Omental fat pad (tissue), 3 donors: ENCODE measurements at regions not wholly inside any gene's neighbourhood (a gene's known extent, or its start where the extent isn't known, plus 50 kb on each side); places are given as distances from the start of the nearest gene placed in this dataset.

Experiments
- ATAC-seq: fragments of 150-250 bp; one replicate; pipeline ENCODE4 v1.9.1; 2016; ENCODE audit warnings: mild to moderate bottlenecking, moderate library complexity; ENCODE audit not compliant: low FRiP score
- DNase-seq: peaks from one replicate; pipeline ENCODE4 v3.0.0-alpha.2; 2019; ENCODE audit warnings: low spot score
- CTCF ChIP-seq, 3 donors: fragments of 450-650 bp; IDR thresholded peaks; one replicate each; pipeline ENCODE4 v1.5.1; 2016 to 2017; ENCODE audit warnings: antibody characterized with exemption in 3 of 3, mild to moderate bottlenecking in 3 of 3, moderate library complexity in 2 of 3

DNA sequence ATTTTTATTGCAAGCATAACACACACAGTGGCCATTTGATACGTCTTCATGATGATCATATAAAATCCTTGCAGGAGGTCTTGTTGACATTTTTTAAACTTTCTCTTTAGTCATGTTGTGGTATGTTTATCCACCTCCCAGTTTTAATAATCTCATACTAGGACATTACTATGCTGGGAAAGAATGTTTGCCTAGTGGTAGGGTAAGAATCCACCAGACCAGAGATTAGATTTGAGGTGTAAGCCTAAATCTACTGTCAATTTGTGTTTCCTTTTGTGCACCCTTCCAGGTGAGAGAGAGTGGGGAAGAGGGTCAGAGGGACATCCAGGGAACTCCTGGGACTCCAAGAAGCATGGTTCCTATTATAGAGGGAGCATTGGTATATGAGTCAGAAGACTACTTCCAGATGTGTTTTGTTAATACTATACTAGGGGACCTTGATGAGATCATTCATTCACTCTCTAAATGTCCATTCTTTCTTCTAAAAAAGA lies 298.3 kb upstream of the SASH1 start:
- no peak for ATAC-seq
- TF ChIP-seq CTCF (IDR thresholded peaks at IDR 0.05), result no peak
- DNase-seq, result no peak

DNA sequence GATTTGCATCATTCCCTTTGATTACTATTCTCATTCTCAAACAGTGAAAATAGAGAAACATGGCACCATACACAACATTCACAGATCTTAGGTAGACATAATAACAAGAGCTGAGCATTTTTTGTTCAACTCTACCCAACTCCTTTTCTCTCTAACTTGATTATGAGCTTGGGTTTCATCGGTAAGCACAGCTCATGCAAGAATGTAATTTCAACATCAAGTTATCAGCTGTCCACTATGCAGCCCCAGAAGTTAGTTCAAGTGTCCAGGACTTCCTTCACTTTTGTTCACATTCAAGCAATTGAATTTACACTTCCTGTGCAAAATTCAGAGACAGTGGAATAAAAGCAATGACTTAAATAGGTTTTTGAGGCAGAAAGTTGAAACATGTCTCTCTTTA lies 297.7 kb upstream of the SASH1 start:
- DNase-seq (no peak), ATAC-seq (no peak)
- no peak for TF ChIP-seq CTCF (IDR thresholded peaks at IDR 0.05)

DNA sequence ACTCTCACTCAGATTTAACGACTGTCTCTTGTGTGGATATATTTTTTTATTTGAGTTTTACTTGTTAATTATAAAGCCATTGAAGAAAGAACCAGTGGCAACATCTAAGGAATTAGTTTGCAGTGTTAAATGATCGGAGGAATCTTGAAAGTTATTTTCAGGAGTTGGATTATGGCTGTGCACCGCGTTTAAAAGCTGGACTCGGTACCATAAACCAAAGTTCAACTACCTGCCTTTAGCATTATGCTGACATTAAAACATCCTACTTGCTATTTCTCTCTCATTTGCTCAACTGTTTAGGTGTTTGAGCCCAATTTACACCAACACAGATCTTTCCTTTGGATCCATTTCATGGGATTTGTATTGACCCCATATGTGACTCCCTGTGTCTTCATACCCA lies 289.4 kb upstream of the SASH1 start:
- no peak for DNase-seq
- no peak for ATAC-seq
- TF ChIP-seq CTCF (IDR thresholded peaks at IDR 0.05), result no peak

DNA sequence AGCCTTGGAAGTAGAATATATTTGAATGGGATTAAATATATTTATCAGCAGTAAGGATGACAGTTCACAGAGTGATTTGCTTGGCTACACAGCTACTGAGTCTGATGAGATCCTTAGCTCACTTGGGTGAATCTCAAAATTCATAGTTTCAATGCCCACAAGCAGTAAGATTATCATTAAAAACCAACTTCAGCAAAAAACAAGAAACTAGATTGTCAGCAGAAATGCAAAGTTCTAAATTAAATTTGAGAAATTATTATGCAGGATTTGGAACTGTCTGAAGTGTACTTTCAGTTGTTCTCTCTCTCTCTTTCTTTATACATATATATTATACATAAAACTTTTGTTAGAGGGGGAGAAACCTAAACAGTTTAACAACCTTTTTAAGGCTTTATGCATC lies 288.8 kb upstream of the SASH1 start:
- no peak for ATAC-seq
- DNase-seq, result no peak
- TF ChIP-seq CTCF (IDR thresholded peaks at IDR 0.05), result no peak

- DNase-seq, result no peak
- no peak for ATAC-seq
Observed at GRCh38 chr6:148054219-148054618, 288.4 kb upstream of the SASH1 start.

DNA sequence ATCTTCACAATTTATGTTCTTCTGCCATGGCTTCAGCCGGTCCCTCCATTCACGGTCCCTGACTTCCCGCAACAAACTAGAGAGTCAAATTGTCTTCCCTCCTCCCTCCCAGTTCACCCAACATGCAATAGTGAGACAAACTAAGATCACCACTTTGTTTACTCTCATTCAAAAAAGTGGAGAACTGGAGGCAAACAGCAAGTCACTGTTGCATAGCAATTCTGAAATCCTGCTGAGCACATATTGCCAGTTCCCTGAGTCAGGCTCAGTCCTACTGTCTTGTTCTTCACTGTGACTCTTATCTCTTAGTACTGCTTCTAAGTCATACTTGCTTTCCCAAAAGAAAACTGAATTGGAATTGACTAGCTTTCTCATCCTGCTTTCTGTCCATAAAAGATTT lies 287.2 kb upstream of the SASH1 start:
- no peak for TF ChIP-seq CTCF (IDR thresholded peaks at IDR 0.05)
- DNase-seq (no peak), ATAC-seq (no peak)

More at GRCh38 chr6:148054219-148054618, 288.4 kb upstream of the SASH1 start:
- TF ChIP-seq CTCF (IDR thresholded peaks at IDR 0.05), result no peak

DNA sequence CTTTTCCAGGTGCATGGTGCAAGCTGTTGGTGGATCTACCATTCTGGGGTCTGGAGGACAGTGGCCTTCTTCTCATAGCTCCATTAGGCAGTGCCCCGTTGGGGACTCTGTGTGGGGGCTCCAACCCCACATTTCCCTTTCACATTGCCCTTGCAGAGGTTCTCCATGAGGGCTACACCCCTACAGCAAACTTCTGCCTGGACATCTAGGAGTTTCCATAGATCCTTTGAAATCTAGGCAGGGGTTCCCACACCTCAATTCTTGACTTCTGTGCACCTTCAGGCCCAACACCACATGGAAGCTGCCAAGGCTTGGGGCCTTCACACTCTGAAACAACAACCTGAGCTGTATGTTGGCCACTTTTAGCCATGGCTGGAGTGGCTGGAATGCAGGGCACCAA lies 282.8 kb upstream of the SASH1 start:
- ATAC-seq (no peak), DNase-seq (no peak)
- TF ChIP-seq CTCF (IDR thresholded peaks at IDR 0.05), result no peak
